T47D (cell line): ENCODE measurements at regions not wholly inside any gene's neighbourhood (a gene's known extent, or its start where the extent isn't known, plus 50 kb on each side); places are given as distances from the start of the nearest gene placed in this dataset.
"Not testable (repeated sequence)": the region's sequence is repeated elsewhere in the genome, so short reads cannot be mapped to it uniquely, and the experiment has no call there.

Experiments used
- DNase-seq, 2 experiments: peaks; one replicate each; pipeline versions ENCODE4 v3.0.0 to v3.0.0-alpha.2; 2011 to 2012; ENCODE audit warnings: low read depth in 1 of 2, low spot score in 1 of 2
- in situ Hi-C: cut with HindIII; loops from 2 replicates; pipeline ENCODE4 v1.10.0; 2016; ENCODE audit warnings: low sequenced_read_pairs, low pct_unique_long_range_greater_than_20kb

DNA sequence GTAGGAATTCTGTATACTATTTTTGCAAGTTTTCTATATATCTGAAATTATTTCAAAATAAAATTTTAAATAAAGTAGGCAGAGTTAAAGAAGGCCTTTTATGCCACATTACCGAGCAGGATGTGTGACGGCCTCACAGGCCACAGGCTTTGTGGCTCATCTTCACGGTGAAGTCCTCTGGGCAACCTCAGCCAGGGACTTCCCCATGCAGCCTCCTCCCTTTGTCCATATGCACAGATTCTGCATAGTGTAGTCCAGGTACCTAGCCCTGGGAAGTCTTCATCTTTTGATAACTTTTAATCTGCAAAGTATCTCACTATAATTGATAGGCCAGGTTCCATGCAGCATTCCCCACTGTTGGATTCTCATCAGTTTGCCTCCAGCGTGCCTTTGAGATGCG is 62.8 kb downstream of the ARHGAP11B start:
- in situ Hi-C loops, DNase-seq: not testable (repeated sequence)

DNA sequence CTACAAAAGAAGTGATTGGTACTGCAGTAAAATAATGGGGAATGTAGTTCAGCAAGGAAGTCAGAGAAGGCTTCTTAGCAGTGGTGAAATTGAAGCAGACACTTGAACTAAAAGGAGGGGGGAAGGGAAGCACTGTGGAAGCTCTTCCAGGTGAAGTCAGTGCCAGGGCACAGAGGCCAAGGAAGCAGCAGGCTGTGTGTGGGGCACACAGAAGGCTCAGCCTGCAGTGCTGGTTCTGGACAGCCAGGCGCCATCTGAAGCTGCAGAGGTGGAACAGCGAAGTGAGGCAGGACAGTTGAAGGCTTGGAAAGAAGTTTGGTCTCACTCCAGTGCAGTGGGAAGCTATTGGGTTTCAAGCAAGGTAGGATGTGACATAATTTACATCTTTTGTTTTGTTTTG is 64.2 kb downstream of the ARHGAP11B start:
- DNase-seq, in situ Hi-C loops: not testable (repeated sequence)

DNA sequence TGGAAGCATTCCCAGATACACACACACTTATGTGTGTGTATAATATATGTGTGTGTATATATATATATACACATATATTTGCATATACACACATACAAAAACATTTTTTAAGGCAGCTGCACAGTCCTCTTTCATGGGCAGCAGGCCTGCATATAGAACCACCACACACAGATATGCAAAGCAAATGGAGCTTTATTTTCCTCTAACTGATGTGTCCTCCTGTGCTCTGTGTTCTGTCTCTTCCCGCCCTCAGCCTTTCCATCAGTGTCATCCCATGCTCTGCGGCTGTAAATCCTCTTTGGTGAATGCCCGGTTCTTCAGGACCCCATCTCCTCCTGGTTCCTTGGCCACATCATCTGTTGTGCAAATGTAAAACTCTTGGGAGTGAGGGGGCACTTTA is 69.9 kb downstream of the ARHGAP11B start:
- in situ Hi-C loops, DNase-seq: not testable (repeated sequence)

DNA sequence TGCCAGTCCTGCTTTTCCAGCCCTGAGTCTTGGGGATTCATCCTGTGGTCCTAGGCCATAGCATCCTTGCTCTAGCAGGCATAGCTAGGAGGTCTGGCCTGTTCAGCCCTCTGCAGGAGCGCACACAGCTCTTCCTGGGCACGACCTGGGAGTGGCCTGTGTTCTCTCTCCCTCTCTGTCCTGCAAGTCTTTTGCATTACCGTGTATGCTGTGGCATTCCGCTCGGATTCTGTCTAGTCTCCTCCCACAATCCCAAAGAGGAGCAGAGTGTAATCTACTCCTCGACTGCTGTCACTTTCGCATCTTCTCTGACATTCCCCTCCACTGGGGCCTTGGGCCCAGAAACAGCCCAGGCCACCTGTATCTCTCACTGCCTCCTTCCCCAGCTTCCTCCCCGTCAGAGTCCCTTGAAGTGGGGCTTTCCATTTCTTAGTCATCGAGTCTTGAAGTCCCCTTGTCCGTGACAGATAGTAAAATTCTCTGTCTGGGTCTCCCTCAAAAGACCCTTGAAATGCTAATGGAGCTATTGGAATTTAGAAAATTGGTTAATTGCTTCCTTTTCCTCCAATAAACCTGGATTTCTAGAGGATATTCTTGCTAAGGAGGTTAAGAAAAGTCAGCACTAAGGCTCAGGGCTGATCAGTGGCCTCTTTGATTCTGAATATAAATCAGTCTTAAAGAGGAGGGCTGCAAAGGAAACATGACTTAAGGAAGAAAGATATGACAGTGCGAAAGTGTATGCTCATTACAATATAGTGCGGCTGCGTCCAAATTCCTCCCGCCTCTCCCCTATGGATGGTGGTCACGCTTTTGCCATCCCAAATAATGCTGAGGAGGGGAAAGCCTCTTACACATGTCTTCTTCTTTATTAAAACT is 70.7 kb downstream of the ARHGAP11B start:
- DNase-seq, in situ Hi-C loops: not testable (repeated sequence)

DNA sequence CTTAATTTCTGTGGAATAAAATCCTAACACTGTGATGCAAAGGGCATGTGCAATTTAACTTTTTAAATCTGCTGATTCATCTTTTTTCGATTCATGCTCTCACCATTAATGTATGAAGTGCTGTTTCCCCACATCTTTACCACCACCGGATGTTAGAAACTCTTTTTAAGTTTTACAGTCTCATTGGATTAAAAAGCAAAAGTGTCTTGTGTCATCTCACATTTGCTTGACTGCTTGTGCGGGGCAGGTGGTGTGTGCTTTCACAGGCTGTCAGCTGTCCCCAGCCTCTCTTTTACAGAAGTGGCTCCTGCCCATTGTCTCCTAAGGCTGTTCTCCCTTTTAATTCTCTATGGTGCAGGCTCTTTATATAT is 71.4 kb downstream of the ARHGAP11B start:
- in situ Hi-C loops, DNase-seq: not testable (repeated sequence)

DNA sequence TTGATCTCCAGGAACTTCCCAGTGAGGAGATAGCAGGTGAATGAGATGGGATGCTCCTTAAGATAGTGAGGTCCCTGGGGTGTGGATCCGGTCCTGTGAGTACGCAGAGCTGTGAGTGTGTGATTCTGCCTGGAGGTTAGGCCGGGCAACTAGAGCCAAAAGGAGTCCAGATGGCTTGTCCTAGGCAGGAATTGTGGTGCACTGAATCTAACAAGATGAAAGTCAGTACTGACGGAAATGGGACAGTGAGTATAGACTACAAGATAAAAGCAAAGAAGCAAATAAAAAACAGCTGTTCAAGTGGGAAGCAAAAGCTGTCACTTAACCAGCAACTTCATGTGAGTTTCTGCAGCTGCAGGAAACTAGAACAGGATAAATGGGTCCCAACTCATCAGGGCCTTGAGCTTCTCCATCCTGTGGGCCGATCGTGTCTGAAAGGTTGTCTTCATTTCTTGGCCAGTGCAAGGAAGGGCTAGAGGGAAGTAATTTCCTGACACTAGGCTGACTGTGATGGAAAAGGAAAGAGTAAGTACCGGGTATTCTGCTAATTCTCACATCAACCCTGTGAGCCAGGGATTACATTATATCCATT is 74.2 kb downstream of the ARHGAP11B start:
- in situ Hi-C loops, DNase-seq: not testable (repeated sequence)

DNA sequence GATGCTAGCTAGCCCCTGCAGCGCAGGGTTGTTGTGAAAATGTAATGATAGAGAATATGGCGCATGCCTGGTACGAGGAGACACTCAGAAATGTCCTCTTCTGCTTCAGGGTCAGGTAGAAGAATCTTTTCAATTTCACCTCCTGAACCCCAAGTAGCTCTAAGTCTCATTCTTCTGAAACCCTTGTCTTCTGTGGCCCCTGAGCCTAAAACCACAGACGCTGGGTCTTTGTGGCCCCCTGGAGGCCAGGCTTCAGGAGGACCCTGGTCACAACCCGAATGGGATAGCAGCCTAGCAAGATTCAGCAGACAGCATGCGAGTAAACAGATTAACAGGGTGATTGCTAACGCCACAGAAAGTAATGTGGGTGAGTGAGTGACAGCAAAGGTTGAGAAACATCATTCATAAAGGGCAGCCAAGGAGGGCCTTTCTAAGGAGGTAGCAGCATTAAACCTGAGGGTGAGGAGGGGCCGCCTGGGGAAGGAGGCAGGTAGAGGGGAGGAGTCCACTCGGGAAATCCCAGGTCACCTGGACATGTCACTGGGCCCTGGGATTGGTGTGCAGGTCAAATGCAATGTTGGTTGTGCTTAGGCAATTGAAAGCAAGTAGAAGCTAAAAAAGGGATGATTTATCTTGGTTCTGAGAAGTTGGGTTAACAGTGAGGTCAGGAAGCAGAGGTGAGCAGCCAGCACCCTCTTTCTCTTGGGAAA is 82.2 kb downstream of the ARHGAP11B start:
- DNase-seq, in situ Hi-C loops: not testable (repeated sequence)

DNA sequence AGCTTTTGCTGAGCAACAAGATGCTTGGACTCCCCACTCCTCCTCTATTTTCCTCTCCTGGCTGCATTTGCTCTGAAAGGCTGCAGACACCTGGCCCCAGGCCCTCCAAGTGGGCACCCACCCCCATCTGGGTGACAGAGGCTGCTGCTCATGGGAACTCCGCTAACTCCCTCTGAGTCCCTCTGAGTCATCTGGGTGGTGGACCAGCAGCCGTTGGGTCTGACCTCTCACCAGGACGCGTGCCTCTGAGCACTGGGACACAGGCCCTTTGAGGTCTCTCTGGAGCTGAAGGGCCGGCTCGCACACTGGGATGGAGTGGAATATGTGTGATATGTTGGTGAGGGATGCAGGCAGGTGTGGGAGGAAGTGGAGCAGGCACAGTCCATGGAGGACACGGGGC is 82.9 kb downstream of the ARHGAP11B start:
- in situ Hi-C loops, DNase-seq: not testable (repeated sequence)

DNA sequence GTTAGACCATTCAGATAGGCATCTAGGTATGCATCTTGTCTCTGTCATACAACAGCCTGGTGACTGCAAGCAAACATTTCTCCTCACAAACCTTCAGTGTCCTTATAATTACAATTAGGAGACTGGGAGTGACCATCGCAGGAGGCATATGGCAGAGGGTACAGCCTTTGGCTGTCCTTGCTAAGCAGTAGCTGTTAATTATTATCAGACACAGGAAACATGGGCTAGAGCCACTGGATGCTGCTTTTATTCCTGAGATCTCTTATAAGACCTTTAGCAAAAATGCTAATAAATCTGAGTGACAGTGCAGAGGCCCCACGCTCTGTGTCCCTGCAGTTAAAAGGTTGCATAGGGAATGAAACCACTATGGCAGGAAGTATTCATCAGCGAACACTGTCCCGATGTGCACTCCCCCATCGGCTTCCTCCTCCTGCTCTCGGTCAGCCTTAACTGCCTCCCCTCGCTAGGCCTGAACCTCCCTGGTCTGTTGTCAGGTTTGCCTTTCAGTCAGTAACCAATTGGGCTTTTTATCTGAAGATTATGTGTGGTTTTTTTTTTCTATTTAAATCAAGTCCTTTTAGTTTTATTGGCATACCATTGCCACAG is 92.2 kb downstream of the ARHGAP11B start:
- DNase-seq, in situ Hi-C loops: not testable (repeated sequence)

DNA sequence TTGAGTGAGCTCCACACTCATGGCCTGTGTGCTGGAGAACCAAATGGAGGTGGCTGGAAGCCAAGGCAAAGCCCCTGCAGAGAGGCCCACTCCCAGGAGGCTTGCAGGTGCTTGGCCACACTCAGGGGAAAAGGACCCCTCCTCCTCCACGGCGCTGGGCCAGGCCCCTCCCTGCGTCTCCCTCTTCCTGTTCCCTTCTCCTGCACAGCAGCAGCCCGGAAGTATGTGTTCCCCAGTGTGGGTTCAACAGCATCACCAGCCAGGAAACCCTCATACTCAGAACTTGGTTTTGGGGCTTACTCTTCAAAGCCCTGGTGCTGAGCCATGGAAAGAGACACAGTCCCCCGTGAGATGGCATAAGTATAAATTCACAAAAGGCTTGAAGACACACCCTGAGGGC is 93.4 kb downstream of the ARHGAP11B start:
- DNase-seq, in situ Hi-C loops: not testable (repeated sequence)

DNA sequence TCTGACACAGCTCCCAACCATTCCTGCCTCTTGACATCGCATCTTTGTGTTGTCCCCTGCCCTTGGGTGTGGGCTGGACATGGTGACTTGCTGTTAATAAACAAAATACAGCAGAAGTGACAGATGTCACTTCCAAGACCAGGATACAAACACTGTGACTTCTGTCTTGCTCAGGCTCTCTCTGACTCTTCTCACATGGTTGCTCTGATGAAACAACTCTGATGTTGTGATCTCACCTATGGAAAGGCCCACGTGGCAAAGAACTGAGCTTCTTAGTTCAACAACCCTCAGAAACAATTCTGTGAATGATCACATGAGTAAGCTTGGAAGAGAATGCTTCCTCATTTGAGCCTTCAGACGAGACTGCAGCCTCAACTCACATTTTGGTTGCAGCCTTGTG is 94.9 kb downstream of the ARHGAP11B start:
- DNase-seq, in situ Hi-C loops: not testable (repeated sequence)

DNA sequence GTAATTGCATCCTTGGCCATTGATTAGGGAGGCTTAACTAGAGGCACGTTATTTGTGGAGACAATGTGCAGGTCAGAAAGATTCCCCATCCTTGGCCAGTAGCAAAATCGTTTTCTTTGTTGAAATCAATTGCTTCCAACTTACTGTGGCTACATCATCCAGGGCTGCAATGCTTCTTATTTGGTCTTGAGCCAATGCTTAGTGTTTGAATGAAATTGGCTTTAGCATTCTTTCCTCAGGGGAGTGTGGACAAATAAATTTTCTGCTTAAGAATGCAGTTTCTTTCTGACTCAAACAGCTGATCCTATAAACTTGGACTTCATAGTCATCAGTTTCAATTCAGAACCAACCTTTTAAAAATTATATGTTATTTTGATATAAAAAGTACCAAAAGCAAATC is 95.6 kb downstream of the ARHGAP11B start:
- DNase-seq, in situ Hi-C loops: not testable (repeated sequence)

DNA sequence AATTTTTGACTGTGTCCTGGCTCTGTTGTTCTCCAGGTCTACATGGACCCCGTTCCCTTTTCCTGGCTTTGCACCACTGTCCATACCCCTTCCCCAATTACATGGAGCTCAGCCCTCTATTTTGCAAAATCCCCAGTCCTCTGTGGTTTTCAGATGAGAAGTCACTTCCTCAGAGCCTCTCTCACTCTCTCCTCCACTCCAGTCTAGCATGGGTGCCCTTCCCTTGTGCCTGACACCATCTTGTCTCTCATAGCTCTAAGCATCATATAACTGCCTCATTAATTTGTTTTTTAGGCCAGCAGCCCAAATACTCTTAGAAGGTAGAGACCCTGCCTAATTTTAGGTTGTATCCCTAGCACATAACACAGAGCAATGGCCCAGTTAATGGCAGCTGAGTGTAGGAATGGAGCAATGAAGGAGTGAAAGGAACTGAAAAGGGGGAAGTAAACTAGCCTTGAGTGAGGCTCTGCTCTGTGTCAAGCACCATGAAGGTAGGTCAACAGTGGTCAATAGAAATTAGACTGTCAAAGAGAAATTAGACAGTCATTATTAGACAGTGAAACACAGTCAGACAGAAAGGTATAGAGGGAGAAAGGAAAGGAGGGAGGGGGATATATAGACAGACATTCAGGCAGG is 97.7 kb downstream of the ARHGAP11B start:
- DNase-seq, in situ Hi-C loops: not testable (repeated sequence)

DNA sequence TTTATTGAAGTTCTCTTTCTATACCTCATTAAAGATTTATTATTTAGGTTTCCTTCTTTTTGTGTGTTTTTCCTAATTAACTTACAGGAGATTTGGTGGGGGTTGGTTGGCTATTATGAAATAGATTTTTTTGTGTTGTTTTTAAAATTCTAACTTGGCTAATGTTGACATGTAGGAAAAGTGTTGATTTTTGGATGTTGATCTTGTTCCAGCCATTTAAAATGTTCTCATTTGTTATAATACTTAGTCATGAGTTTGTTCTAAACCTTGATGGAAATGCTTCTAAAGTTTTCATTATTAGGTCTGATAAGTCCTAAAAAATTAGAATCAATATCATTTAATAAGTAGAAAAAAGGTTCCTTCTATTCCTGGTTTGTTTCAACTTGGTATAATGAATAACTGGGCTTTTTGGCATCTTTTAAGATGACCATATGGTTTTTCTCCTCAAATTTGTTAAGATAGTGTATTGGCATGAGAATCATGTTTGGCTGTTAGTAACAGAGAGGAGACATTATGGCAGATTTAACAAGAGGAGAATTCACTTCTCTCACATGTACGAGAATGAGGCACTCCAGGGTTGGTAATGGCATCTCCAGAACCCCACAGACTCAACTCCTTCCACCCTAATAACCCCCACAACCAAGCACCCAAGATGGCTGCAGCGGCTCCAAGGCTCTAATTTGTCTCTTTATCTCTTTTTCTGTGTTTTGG is 104.1 kb downstream of the ARHGAP11B start:
- in situ Hi-C loops: not testable (repeated sequence)

DNA sequence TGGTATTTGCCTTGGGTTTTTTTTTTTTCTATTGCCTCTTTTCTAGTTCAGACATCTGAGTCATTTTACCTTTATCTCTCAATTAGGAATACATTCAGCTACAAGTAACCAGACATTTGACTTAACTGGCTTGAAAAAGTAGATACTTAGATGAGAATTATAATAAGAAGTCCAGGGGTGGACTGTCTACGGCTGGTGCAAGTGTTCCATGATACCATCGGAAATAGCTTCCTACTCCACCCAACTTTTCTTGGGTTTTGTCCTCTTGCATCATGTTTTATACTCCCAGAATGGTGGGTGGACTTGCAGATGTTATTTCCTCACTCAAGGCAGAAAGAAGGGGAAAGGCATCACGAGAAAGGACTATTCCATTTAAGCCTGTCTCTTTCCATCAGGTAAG is 104.7 kb downstream of the ARHGAP11B start:
- DNase-seq, in situ Hi-C loops: not testable (repeated sequence)

More for the DNA sequence above, 104.1 kb downstream of the ARHGAP11B start:
- not testable (repeated sequence) for DNase-seq

DNA sequence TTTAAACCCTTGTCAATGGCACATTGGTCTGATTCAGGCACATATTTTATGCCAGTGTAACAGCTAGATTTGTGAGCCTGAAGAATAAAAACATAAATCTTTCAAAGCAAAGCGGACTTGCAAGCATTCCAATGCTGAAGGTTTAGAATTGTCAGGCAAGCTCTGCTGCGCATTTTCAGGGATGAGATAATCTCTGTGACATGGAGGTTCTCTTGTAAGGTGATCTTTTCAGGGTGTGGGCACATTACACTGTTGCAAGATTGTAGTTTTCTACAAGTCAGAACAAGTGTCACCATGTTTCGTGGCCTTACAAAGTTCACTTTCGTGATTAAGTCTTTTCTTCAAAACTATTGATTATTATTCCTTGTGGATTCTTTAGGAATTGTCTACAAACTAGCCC is 106.2 kb downstream of the ARHGAP11B start:
- in situ Hi-C loops: not testable (repeated sequence)

More for the DNA sequence above, 106.2 kb downstream of the ARHGAP11B start:
- DNase-seq: not testable (repeated sequence)
